RWPE2 (cell line): ENCODE measurements at regions not wholly inside any gene's neighbourhood (a gene's known extent, or its start where the extent isn't known, plus 50 kb on each side); places are given as distances from the start of the nearest gene placed in this dataset.

Experiments used
- ATAC-seq: fragments of 200-7000 bp; cut with Tn5 transposase; 3 replicates; pipeline ENCODE4 v1.9.1; 2021; ENCODE audit warnings: low read depth
- DNase-seq: peaks from one replicate; pipeline ENCODE4 v3.0.0-alpha.2; 2020; ENCODE audit warnings: low spot score
- H3K27ac ChIP-seq: fragments of 450-650 bp; 2 replicates; pipeline ENCODE4 v1.5.1; 2017; ENCODE audit warnings: mild to moderate bottlenecking; ENCODE audit not compliant: poor library complexity, severe bottlenecking
- H3K27me3 ChIP-seq: fragments of 250-450 bp; sonication (Bioruptor Pico); 2 replicates; pipeline ENCODE4 v1.5.1; 2021; ENCODE audit warnings: mild to moderate bottlenecking, moderate library complexity; ENCODE audit not compliant: insufficient read depth, poor library complexity, severe bottlenecking
- H3K36me3 ChIP-seq: fragments of 250-450 bp; sonication (Bioruptor Pico); 2 replicates; pipeline ENCODE4 v1.5.1; 2020; ENCODE audit warnings: low read depth, mild to moderate bottlenecking, moderate library complexity
- H3K4me1 ChIP-seq: fragments of 250-450 bp; sonication (Bioruptor Pico); 2 replicates; pipeline ENCODE4 v1.5.1; 2021; ENCODE audit warnings: mild to moderate bottlenecking, moderate library complexity; ENCODE audit not compliant: insufficient read depth, poor library complexity, severe bottlenecking
- H3K4me3 ChIP-seq: fragments of 250-450 bp; sonication (Bioruptor Pico); 2 replicates; pipeline ENCODE4 v1.5.1; 2021; ENCODE audit warnings: mild to moderate bottlenecking, moderate library complexity; ENCODE audit not compliant: severe bottlenecking
- H3K9me3 ChIP-seq: fragments of 250-450 bp; sonication (Bioruptor Pico); 2 replicates; pipeline ENCODE4 v1.5.1; 2021; ENCODE audit warnings: mild to moderate bottlenecking, moderate library complexity; ENCODE audit not compliant: severe bottlenecking
- CTCF ChIP-seq: fragments of 450-650 bp; IDR thresholded peaks from one replicate; pipeline ENCODE4 v1.5.1; 2017; ENCODE audit warnings: mild to moderate bottlenecking, moderate library complexity; ENCODE audit not compliant: poor library complexity, severe bottlenecking

- no peak for DNase-seq
- Histone ChIP-seq H3K27ac (no peak overlapping the region), H3K4me3 (no peak overlapping the region), H3K36me3 (no peaks in the 10 kb centered on the region), H3K9me3 (no peaks in the 10 kb centered on the region), H3K27me3 (peaks cover 14% of the 10 kb centered on the region), H3K4me1 (no peaks in the 10 kb centered on the region)
- ATAC-seq = no peak
- TF ChIP-seq CTCF = no peak
Observed at GRCh38 chr16:52078716-52079655, 468.0 kb downstream of the TOX3 start.

DNA sequence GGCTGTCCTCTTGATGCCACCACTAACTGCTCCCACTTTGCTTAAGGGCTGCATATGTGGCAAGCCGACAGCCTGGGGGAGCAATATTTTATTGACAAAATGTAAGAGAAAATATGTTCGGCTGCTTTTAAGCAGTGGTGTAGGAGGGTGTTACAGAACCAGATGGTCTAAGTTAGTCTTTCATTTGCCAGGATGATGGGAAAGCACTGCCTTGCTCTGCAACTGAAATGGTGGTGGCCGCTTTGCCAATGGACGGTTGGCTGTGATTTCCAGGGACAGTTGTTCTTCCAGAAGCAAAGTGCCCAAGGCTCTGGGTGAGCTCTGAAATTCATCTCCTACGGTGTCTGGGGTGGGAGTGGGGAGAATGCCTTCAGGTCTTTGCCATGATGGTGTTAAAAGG, 469.3 kb downstream of the TOX3 start:
- no peaks in the 10 kb centered on the region for H3K9me3 ChIP-seq
- TF ChIP-seq CTCF = no peak
- DNase-seq = no peak
- H3K4me3 ChIP-seq = no peak overlapping the region
- no peak overlapping the region for H3K27ac ChIP-seq
- H3K36me3 ChIP-seq = no peaks in the 10 kb centered on the region
- H3K27me3 ChIP-seq = peaks cover 6% of the 10 kb centered on the region
- no peak for ATAC-seq
- H3K4me1 ChIP-seq = no peaks in the 10 kb centered on the region

- ATAC-seq = no peak
- H3K36me3 ChIP-seq = no peaks in the 10 kb centered on the region
- peaks cover 4% of the 10 kb centered on the region for H3K27me3 ChIP-seq
- no peak for TF ChIP-seq CTCF
- H3K4me3 ChIP-seq = no peak overlapping the region
- no peaks in the 10 kb centered on the region for H3K9me3 ChIP-seq
- no peak for DNase-seq
- no peak overlapping the region for H3K27ac ChIP-seq
- H3K4me1 ChIP-seq = no peaks in the 10 kb centered on the region
Observed at GRCh38 chr16:52076801-52077201, 470.1 kb downstream of the TOX3 start.

DNA sequence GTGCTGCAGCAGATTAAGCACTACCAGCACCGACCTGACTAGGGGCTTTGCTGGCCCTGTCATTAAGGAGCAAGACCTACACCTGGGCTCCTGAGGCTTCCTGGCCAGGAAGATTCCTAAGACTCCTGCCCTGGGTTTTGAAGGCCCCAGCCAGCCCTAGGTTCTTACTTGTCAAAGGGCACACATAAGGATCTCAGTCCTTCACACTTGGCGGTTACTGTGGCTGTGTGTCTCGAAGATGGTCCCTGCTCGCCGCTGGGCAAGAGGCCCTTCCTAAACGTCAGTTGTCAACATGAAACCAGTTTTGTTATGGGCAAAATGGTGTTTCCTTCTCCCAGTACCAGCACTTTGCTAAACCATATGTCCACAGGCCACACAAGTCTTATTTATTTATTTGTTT, 470.6 kb downstream of the TOX3 start:
- H3K36me3 ChIP-seq = no peaks in the 10 kb centered on the region
- no peaks in the 10 kb centered on the region for H3K4me1 ChIP-seq
- no peak overlapping the region for H3K27ac ChIP-seq
- no peaks in the 10 kb centered on the region for H3K9me3 ChIP-seq
- no peak for TF ChIP-seq CTCF
- ATAC-seq (no peak), DNase-seq (no peak)
- peaks cover 4% of the 10 kb centered on the region for H3K27me3 ChIP-seq
- no peak overlapping the region for H3K4me3 ChIP-seq

DNA sequence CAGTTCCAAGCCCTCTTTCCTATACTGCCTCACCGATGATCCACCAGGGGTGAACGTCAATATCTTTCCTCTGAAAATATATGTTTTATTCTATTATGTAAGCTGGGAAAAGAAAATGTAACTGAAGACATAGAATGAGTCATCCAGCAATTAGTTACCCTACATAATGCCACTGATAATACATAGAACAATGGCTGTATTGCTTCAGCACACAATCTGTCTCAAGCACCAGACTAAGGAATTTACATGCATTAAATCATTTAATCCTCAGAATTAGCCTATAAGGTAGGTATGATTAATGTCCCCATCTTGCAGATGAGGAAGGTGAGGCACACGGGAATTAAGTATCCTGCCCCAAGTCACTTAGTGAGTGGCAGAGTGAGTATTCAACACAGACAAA, 472.8 kb downstream of the TOX3 start:
- Histone ChIP-seq H3K36me3 (no peaks in the 10 kb centered on the region), H3K27ac (no peak overlapping the region), H3K9me3 (no peaks in the 10 kb centered on the region), H3K27me3 (peaks cover 8% of the 10 kb centered on the region), H3K4me1 (no peaks in the 10 kb centered on the region), H3K4me3 (no peak overlapping the region)
- DNase-seq (no peak), ATAC-seq (no peak)
- TF ChIP-seq CTCF = no peak
